NCI-H2196 (cell line): ENCODE measurements at regions not wholly inside any gene's neighbourhood (a gene's known extent, or its start where the extent isn't known, plus 50 kb on each side); places are given as distances from the start of the nearest gene placed in this dataset.

Source experiments
- DNase-seq: peaks from one replicate; lab custom pipeline; 2025; ENCODE audit not compliant: unreplicated experiment; lab: John Stamatoyannopoulos, UW

DNA sequence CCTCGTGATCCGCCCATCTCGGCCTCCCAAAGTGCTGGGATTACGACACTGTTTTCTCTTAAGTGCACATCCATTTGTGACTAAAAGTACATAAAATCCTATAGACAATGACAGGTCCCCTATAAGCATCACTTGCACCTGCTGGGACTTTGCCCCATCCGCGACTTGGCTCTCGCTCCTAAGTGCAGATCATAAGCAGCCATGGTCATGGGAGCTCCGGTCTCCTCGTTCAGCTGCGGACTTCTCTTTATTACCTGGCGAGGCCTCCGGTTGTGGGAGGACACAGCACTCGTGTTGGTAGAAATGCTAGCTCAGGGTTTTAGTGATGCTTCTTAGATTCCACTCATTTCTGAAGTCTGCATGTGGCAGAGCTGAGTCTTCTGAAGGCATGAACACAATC is 92.7 kb upstream of the ST6GAL2 start:
- no peak for DNase-seq

DNA sequence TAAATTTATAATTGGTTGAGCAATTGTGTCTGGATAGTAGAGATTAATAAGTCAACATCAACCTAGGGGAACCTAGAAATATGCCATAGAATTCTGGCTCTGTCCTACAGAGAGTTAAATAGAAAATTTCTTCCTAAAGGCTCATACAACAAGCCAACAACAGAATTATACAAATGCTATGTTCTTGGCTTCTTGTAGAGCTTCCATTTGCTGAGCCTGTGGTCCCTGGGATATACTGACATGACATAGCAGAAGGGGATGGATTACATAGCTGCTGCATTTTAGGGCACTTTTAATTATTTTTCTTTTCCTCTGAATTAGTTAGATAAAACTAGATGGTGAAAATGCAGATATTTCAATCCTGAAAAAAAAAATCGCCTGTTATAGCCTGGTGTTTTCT is 95.5 kb upstream of the ST6GAL2 start:
- DNase-seq = no peak

DNA sequence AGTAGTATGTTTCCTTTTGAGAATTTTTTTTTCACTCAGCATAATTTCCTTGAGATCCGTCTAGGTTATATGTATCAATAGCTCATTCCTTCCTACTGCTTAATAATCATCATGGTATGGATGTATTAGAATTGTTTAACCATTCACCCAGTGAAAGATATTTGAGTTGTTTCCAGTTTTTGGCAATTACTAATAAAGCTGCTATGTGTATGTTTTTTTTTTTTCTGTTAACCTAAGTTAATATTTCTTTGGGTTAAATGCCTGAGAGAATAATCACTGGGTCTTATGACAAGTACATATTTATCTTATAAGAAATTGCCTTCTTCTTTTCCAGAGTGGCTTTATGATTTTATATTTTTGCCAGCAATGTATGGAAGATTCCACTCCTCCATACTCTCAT is 96.4 kb upstream of the ST6GAL2 start:
- no peak for DNase-seq

DNA sequence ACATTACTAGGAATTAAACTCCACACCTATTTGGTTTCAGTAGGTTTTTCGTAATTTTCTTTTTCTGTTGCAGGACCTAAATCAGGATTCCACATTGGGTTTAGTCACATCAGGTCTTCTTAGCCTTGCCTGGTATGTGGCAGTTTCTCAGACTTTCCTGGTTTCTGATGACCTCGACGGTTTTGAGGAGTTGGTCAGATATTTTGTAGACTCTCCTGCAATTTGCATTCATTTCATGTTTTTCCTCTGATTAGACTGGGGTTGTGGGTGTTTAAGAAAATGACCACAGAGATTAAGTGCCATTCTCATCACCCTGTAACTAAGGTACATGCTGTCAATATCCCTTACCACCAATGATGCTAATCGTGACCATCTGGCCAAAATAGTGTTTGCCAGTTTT is 97.3 kb upstream of the ST6GAL2 start:
- no peak for DNase-seq

DNA sequence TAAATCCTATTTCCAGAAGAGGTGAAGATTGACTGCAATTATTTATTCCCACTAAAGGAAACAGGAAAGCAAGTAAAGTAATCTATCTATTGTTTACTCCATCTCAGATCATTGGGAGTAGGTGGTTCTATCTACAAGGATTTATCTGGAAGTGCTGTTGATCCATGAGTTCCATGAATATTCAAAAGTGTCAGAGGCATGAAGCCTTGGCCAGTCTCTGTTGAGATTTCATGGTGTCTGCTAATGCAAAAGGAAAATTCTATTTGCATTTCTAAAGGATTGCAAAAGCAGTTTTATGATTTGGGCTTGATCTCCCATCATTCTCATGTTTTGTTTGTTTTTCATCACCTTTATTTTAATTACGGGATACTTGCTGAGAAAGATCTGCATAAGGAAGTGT is 102.4 kb upstream of the ST6GAL2 start:
- no peak for DNase-seq

DNA sequence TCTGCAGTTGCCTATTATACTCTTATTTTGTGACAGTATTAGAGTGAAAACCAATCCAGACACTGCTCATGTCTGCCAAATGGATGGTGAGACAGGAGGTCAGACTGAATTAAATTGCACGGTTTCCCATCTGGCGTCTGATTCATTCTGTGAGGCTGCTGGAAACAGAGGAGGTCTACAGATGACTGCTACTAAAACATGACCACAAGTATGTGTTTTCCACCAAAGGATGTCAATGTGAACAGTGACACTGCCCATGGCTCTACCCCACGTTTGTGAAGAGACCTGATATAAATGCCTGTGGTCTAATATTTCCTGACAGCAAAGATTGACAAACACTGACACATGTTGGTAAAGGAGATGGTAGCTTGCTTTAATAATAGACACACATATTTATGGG is 104.3 kb upstream of the ST6GAL2 start:
- DNase-seq = no peak

DNA sequence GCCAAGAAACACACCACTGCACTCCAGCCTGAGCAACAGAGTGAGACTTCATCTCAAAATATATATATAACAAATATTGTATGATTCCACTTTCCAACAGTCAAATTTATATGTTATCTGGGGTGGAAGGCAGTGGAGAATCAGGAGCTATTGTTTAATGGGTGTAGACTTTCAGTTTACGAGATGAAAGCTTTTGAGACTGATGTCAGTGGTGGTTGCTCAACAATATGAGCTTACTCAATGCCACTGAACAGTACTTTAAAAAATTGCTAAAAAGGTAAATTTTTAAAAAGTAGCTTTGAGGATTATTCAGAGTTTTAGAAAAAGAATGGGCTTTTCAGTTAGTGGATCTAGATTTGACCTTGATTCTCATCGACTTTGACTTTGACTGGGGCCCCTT is 105.9 kb upstream of the ST6GAL2 start:
- DNase-seq = no peak

DNA sequence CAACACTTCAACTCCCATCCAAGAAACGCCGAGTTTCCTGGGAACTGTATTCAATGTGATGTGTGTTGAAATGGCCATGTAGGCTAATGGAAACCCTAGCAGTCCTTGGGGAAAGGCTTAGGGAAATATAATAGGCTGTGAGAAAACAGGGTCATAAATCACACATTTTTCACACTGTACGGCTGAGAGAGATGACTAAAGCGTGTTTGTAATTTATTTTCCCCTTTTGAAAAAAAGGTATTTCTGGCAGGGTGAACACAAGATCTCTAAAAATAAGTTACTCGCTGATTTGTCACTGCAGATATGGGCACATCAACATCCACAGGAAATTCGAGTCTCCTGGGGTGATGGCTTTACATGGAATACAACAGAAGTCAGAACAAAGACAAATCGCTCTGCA is 109.6 kb upstream of the ST6GAL2 start:
- DNase-seq = no peak

DNA sequence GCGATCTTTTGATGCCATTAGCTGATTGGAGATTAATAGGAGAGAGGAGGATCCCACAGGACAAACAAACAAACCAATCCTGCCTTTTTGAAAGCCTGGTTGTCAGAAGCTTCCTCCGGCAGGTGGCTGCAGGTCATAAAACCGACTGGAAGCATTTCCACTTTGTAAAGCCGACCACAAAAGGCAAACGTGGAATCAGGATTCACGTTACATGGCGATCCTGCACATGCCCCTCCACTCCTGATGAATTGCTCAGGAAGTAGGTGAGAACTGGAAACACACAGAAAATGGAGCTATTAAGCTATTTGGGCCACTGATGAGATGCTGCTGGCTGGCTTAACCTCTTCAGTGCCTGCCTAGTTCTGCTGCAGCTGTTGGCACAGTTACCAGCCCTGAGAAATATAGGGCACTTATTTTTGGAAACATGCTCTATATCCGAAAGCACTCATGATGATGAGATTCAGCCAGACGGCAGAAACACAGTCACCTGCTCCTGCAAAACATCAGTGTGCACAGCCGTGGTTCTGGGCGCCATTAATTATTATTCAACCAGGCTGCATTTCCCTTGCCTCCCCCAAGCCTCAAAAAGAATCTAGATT is 110.3 kb upstream of the ST6GAL2 start:
- DNase-seq = no peak

DNA sequence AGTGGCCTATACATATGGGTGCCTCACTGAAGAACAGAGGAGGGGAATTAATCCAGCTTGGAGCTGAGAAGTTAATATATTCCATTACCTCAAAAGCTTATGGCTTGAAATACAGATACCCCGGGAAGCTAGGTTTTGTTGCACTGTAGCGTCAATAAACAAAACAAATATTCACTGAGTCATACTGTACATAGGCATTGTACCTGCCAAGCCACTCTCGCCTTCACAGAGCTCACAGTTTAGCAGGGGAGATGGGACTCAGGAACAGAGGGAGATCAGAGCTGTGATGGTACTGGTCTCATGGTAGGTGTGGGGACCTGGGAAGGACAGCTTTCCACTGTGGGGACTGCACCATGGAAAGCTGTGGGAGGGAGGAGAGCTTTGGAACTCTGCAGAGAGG is 111.2 kb upstream of the ST6GAL2 start:
- no peak for DNase-seq

DNA sequence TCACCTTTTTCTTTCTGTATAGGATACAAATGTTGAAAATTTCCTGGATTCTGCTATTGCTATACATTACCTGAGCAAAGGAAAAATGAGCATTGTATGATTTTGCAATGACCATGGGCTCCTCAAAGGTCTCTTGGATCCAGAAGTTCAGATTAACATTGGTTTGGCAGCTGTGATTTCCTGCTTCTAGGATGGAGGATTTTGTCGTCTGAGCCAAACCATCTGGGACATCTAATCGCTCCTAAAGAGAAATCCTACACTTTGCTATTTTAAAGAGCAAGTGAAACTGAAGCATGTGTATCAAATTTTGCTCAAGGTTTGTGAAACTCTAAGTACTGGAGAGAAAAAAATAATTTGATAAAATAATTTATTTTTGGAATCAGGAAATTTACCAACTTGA is 115.1 kb upstream of the ST6GAL2 start:
- no peak for DNase-seq

DNA sequence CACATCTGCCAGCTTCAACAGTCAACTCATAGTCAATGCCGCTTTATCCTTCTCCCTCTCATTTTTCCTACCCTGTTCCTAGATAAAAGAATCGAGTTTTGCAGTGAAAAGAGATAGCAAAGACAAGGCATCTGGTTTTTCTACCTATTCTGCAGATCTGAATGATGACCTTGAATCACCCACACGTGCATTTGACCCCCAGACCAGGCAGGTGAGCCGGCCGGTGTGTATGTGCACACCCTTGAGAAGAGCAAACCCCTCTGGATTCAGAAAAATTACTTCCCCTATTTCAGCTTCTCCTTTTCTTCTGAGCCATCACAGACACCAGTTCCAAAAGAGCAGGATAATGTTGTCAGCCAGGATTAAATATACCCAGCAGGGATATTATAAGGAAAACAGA is 115.6 kb upstream of the ST6GAL2 start:
- DNase-seq = no peak

DNA sequence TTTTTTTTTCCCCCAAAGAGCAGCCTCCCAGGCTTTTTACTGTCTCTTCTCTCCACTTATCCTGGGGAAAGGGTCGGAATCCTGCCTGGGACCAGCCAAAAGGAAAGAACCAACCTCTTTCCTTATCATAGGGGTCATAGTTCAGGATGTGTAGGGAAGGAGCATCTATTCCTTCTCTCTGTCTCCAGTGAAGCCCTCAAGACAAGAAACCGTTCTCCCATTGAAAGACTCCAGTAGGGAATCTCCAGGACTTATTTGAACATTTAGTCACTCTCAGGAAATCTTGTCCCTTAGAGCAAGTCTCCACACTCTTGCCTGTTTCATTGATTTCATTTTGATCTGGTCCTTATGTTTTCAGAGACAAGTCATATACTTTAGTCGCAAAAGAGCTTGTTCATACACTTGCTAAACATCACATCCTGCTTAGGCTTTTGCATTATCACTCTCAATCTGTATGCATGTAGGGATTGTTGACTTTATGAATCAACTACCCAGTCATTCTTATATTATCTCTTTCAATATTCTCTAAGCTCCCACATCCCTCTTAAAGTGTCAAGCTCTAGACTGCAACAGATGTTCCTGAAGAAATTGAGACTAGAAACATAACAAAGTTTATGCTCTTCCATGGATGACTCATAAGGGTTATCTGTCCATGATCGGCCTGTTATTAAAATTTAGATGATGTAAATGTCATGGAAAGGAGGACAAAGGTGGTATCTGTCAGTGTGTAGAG is 116.2 kb upstream of the ST6GAL2 start:
- DNase-seq = no peak

DNA sequence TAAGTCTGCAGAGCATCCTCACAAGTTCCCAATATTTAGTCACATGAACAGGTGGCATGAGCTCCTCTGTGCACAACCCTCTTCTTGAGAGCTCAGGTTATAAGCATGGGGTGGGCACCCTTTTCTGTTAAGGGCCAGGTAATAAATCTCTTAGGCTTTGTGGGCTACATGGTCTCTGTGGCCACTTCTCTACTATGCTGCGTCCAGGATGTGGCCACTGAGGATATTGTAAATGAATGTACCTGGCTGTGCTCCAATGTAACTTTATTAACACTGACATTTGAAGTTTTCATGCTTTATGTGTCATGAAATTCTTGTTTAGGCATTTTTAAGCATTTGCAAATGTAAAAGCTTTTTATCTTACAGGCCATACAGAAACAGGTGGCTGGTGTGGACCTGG is 116.8 kb upstream of the ST6GAL2 start:
- no peak for DNase-seq

DNA sequence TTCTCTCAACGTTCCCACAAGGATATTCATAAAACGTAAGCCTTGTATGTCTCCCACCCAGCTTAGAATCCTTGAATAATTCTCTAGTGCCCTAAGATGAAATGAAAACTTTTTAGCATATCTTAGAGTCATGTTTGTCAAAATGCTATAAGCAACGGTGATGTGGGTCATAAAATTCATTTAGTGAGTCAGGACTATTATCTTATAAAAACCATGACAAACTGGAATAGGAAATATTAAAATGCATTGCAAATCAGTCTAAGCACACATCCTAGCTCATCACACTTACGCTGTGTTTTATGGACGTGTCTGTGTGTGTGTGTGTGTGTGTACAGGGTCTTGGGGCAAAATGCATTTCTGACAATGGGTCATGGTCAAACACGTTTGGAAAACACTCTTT is 119.9 kb upstream of the ST6GAL2 start:
- DNase-seq = no peak

DNA sequence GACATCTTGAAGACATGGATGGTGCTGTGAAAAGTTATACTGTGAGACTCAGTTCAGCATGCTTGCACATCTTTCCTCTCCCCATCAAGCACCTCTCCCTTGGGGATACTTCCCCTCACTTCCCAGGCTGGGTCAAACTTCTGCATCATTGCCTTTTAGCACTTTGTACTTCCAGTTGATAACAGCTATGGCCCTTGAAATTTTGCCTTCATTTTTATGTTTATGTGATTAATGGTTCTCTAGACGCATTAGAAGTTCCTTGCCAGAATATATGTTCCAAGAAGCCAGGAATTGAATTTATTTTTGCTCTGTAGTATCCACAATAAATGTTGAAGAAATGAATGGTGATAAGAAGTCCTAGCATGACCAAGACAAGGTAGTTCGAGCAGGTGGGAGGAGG is 120.9 kb upstream of the ST6GAL2 start:
- no peak for DNase-seq

DNA sequence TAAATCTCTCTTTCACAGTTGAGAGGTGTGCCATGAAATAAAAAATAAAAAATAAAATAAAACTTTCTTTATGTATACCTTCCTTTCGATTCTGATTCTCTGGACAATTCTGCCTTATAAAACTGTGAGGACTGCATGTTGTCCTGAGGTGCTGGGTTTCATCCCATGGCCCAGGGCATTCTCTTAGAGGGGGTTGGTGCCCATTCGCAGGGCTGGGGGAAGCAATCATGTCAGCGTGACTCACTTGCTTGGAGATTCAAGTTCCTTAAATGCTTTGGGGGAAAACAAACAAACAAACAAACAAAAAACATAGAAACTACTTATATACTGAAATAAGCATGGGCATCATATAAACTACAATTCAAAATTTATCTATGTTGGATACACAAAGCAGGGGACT is 122.0 kb upstream of the ST6GAL2 start:
- no peak for DNase-seq

DNA sequence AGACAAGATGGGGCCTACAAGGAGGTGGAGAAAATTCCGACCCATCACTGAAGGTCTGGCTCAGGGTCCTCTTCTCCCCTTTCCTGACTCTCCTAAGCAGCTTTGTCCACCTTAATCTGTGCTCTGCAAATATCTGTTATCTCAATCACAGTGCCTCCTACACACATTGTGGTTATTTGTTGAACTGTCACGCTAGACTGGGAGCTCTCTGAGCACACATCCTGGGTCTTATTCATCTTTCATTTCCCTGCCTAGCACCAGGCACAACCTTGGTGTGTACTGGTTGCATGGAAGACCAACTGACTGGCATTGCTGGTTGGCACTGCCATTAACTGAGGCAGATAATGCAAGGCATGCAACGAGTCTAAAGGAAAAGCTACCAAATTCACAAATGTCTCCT is 122.9 kb upstream of the ST6GAL2 start:
- no peak for DNase-seq

DNA sequence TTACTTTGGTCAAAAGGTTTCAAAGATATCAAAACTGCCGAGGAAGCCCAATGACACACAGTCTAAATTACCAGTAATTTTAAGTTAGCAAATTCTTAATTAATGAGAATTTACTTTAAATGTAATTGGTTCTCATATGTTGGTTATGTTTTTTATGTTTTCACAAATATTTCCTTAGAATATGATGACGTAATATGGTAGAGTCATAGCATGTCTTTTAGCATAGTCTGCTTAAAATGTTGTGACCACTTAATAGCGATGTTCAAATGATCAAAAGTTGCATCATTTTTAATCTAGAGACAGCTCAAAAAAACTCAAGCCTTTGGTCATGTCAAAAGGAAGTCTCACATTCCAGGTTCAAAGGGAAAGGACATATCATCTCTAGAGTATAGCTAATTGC is 123.3 kb upstream of the ST6GAL2 start:
- no peak for DNase-seq

DNA sequence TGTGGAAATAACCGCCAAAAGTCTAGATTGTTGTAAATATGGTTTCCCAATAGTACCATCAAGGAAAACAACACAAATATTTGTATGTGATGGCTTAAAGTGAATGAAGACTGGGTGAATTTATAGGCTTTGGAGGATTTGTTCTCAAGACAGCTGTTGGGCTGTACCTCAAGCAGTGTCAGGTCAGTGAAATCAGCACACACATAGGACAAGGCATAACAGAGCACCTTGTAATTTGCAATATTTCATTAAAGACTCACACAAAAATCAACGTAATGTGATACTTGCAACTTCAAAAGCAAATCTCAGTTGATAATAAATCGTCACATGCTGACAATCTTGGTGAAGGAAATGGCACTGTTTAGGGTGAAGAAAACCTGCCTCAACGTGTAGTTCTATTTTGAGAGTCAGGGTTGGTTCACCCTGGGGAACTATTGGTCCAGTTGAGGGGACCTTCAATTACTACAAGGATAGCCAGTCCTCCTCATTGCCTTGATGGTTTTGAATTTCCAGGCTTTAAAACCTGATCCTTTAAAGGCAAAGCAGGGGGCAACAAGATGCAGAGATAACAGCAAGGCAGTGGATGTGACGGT is 126.8 kb upstream of the ST6GAL2 start:
- no peak for DNase-seq

DNA sequence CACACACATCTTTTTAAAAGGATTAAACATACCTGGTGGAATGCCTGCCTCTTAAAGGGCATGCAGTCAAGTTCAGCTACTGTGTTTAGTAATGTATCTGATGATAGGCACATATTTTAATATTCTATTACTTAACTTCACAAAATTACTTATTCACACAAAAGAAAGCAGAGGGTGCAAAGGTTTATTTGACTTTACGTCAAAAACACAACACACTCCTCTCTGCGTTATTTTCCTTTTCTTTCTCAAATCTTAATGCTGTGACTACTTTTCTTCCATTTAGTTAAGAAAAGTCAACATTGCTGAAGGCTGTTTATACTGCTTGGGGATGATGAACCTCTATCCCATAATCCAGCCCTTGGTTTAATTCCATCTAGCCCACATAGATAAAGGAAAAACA is 127.9 kb upstream of the ST6GAL2 start:
- DNase-seq = no peak

DNA sequence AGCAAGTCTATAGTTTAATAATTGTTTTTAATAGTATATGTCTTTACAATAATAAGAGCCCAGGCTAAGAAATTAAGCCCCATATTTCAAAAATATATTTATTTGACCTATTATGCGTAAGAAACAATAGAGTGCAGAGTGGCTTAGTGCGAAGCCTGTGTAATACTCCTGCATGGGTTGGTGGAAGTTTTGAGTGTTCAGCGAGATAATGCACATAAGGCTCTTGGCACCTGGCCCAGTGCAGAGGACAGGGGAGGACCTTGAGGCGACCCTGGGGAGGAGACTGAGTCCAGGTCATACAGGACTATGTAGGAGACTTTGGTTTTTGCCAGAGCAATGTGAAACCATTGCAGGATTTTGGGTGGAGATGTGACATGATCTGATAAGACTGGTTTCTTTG is 132.4 kb upstream of the ST6GAL2 start:
- DNase-seq = no peak

DNA sequence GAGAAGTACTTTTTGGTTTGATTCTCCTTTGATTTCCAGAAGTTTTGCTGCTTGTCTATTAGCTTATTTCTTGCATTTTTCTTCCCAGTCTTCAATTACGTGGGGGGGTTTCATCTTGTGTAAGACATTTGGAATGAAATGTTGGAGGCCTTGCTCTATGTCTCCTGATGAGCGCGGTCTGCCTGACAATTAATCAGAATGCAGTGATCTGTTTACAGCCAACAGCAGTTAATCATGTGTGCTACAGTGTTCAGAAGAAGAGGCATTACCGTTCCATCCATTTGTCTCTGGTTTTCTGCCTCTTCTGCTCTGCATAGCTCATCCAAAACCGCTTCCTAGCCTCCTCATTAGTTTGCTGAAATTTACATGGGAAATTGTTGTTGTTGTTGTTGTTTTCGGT is 134.4 kb upstream of the ST6GAL2 start:
- no peak for DNase-seq
